Stomach (tissue), 8 donors: ENCODE measurements at regions not wholly inside any gene's neighbourhood (a gene's known extent, or its start where the extent isn't known, plus 50 kb on each side); places are given as distances from the start of the nearest gene placed in this dataset.

Experiments
- DNase-seq, 2 donors: peaks; one replicate each; pipeline versions ENCODE4 v3.0.0 to v3.0.0-alpha.2; 2013 to 2019
- H3K27ac ChIP-seq, 5 donors: fragments of 200-600 bp in 4 of 5; sonication (generic) in 4 of 5; one replicate each; pipeline ENCODE4 v1.5.1; 2013 to 2019; ENCODE audit warnings: mild to moderate bottlenecking in 1 of 5, moderate library complexity in 1 of 5
- H3K27me3 ChIP-seq, 3 donors: fragments of 200-600 bp; sonication (generic); one replicate each; pipeline ENCODE4 v1.5.1; 2017 to 2019; ENCODE audit warnings: mixed run types in 1 of 3
- H3K36me3 ChIP-seq, 4 donors: fragments of 200-600 bp; sonication (generic); 1 replicate in 3 of 4; 2 replicates in 1 of 4; pipeline ENCODE4 v1.5.1; 2016 to 2019
- H3K4me1 ChIP-seq, 4 donors: fragments of 200-600 bp; sonication (generic); one replicate each; pipeline ENCODE4 v1.5.1; 2016 to 2019
- H3K4me3 ChIP-seq, 4 donors: fragments of 200-600 bp; sonication (generic) in 3 of 4; one replicate each; pipeline ENCODE4 v1.5.1; 2016 to 2019; ENCODE audit warnings: mild to moderate bottlenecking in 1 of 4
- H3K9me3 ChIP-seq, 4 donors: fragments of 200-600 bp; sonication (generic); one replicate each; pipeline ENCODE4 v1.5.1; 2016 to 2019
- CTCF ChIP-seq, 7 experiments: fragments of 450-650 bp in 4 of 7; fragments of 200-600 bp in 3 of 7; sonication (generic) in 3 of 7; IDR thresholded peaks; one replicate each; pipeline ENCODE4 v1.5.1; 2016 to 2019; ENCODE audit warnings: antibody characterized with exemption in 7 of 7, control low read depth in 2 of 7, mild to moderate bottlenecking in 1 of 7
- EP300 ChIP-seq: sonication (generic); formaldehyde crosslinking; IDR thresholded peaks from one replicate; pipeline ENCODE4 v1.6.1; 2017; ENCODE audit warnings: antibody characterized with exemption
- POLR2A ChIP-seq, 4 donors: fragments of 450-650 bp; IDR thresholded peaks; one replicate each; pipeline ENCODE4 v1.6.1; 2016; ENCODE audit warnings: antibody characterized with exemption in 4 of 4, control low read depth in 2 of 4, mild to moderate bottlenecking in 1 of 4, moderate library complexity in 1 of 4
- POLR2AphosphoS5 ChIP-seq, 3 donors: sonication (generic); formaldehyde crosslinking; IDR thresholded peaks; one replicate each; pipeline ENCODE4 v1.6.1; 2016; ENCODE audit warnings: antibody characterized with exemption in 3 of 3
- WGBS, 5 donors: extraction: QIAGEN DNeasy Blood & Tissue Kit in 3 of 5; methylation state at CpG; one replicate each; pipeline versions ENCODE4 v1.1.5 to v1.1.7; 2013 to 2018; 5-methylcytosine and 5-hydroxymethylcytosine counted together
- intact Hi-C: fragments of 100-400 bp; cut with DNase I; formaldehyde crosslinking; loops from one replicate; pipeline ENCODE4 v1.15.1; 2023; ENCODE audit warnings: low total_unique reads
- donor health status: healthy with polysubstance abuse.
- donor health status: Bipolar disorder and iron deficiency.
- donor health status: healthy.

DNA sequence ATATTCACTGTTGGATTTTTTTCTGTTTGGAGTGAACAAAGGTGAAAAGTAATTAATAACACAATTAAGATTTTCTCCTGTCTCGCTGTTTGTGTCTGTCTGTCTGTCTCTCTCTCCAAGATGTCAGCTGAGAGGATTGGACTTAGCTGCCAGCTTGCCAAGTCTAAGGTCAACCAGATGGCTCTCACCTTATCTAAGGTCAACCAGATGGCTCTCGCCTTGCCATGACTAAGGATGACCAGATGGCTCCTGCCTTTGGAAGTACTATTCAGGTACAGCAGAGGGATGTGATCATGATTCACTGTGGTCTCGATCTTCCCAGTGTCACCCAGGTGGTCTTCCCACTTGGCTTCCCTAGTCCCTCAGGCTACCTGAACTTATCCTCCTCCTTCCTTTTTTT lies 1436.4 kb downstream of the UQCRFS1 start:
- WGBS, 5 donors, result 95 to 98% (median 95%) methylated on average over 3 of the region's 3 CpGs
- no peaks in the 10 kb centered on the region for H3K4me1 ChIP-seq
- no peak overlapping the region for H3K4me3 ChIP-seq
- no peak for DNase-seq
- intact Hi-C loops, result no loop called here
- H3K36me3 ChIP-seq, result peaks cover 0 to 25% (median 17%) of the 10 kb centered on the region in 4 donors
- H3K9me3 ChIP-seq, result peaks cover 5 to 39% (median 26%) of the 10 kb centered on the region in 4 donors
- TF ChIP-seq EP300, result no peak
- TF ChIP-seq POLR2A (IDR thresholded peaks at IDR 0.05), result no peak
- TF ChIP-seq POLR2AphosphoS5 (IDR thresholded peaks at IDR 0.05), result no peak
- TF ChIP-seq CTCF (IDR thresholded peaks at IDR 0.05), result no peak
- H3K27ac ChIP-seq, result no peak overlapping the region
- H3K27me3 ChIP-seq, result no peaks in the 10 kb centered on the region

DNA sequence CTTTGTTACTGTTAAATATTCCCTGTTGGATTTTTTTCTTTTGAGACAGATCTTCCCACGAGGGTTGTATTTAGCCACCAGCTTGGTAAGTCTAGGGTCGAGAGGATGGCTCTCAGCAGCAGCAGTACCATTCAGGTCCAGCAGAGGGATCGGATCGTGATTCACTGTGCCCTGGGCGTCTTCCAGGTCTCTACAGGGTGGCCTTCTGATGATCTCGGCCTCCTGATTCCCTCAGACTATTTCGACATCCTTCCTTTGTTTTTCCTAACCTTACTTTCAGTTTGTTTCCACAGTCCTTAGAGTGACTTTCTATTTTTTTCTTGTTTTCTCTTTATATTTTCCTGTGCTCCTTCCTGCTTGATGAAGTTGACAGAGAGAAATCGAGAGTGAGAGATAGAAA lies 1436.9 kb downstream of the UQCRFS1 start:
- TF ChIP-seq EP300 (no peak), POLR2A (IDR thresholded peaks at IDR 0.05) (no peak), CTCF (IDR thresholded peaks at IDR 0.05) (no peak), POLR2AphosphoS5 (IDR thresholded peaks at IDR 0.05) (no peak)
- peaks cover 9 to 44% (median 28%) of the 10 kb centered on the region in 4 donors for H3K9me3 ChIP-seq
- no peaks in the 10 kb centered on the region for H3K27me3 ChIP-seq
- no peak overlapping the region for H3K27ac ChIP-seq
- 95 to 96% (median 96%) methylated on average over 8 of the region's 8 CpGs for WGBS, 5 donors
- DNase-seq, result no peak
- no peaks in the 10 kb centered on the region for H3K4me1 ChIP-seq
- no peak overlapping the region for H3K4me3 ChIP-seq
- intact Hi-C loops, result no loop called here
- peaks cover 0 to 25% (median 17%) of the 10 kb centered on the region in 4 donors for H3K36me3 ChIP-seq

GRCh38 chr19:27775395-27775794 lies 1437.6 kb downstream of the UQCRFS1 start:
- TF ChIP-seq POLR2AphosphoS5 (IDR thresholded peaks at IDR 0.05) (no peak), POLR2A (IDR thresholded peaks at IDR 0.05) (no peak), EP300 (no peak), CTCF (IDR thresholded peaks at IDR 0.05) (no peak)
- Histone ChIP-seq H3K27me3 (no peaks in the 10 kb centered on the region), H3K27ac (no peak overlapping the region), H3K4me3 (no peak overlapping the region), H3K9me3 (peaks cover 10 to 51% (median 31%) of the 10 kb centered on the region in 4 donors), H3K4me1 (no peaks in the 10 kb centered on the region), H3K36me3 (peaks cover 0 to 25% (median 17%) of the 10 kb centered on the region in 4 donors)
- DNase-seq, result no peak
- intact Hi-C loops, result no loop called here
- 92 to 97% (median 95%) methylated on average over 6 of the region's 6 CpGs for WGBS, 5 donors

- no peaks in the 10 kb centered on the region for H3K27me3 ChIP-seq
- peaks cover 0 to 25% (median 17%) of the 10 kb centered on the region in 4 donors for H3K36me3 ChIP-seq
- no peaks in the 10 kb centered on the region for H3K4me1 ChIP-seq
- TF ChIP-seq POLR2A (IDR thresholded peaks at IDR 0.05), result no peak
- TF ChIP-seq CTCF (IDR thresholded peaks at IDR 0.05), result no peak
- no peak for TF ChIP-seq EP300
- no peak for TF ChIP-seq POLR2AphosphoS5 (IDR thresholded peaks at IDR 0.05)
- 90 to 93% (median 92%) methylated on average over 7 of the region's 7 CpGs for WGBS, 5 donors
- no peak for DNase-seq
- no peak overlapping the region for H3K4me3 ChIP-seq
- H3K9me3 ChIP-seq, result peaks cover 14 to 56% (median 36%) of the 10 kb centered on the region in 4 donors
- no peak overlapping the region for H3K27ac ChIP-seq
- intact Hi-C loops, result no loop called here
Observed at GRCh38 chr19:27774827-27775226, 1438.1 kb downstream of the UQCRFS1 start.
